ENCODE measurements at regions not wholly inside any gene's neighbourhood (a gene's known extent, or its start where the extent isn't known, plus 50 kb on each side); places are given as distances from the start of the nearest gene placed in this dataset.

DNA sequence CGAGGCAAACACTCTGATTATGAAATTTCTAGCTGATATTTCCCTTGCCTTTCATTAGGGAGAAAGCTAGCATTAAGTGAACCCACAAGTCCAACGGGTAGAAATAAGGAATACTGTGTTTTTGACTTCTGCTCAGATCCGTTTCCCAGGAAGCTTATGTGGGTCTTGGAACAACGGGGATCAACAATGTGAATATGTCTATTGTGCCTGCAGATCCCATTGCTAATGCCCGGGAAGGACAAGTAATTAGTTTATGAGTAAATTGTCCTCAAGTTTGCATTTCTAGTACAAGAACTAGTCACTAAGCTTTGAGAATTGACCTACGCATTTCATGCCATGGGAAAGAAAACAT lies 236.4 kb downstream of the UACA start:
- Histone ChIP-seq H3K36me3 (ENCODE audit: control insufficient read depth, low read length) (no peaks in the 10 kb centered on the region), H3K4me1 (ENCODE audit: control insufficient read depth, low read length) (peaks cover 9% of the 10 kb centered on the region), H3K4me2 (ENCODE audit: low read length) (no peak overlapping the region), H3K9me2 (replicated peaks; ENCODE audit: control insufficient read depth, low read length) (no peaks in the 10 kb centered on the region), H3F3A (ENCODE audit: control insufficient read depth, insufficient read depth) (no peaks in the 10 kb centered on the region), H3K27ac (ENCODE audit: low read depth, low read length) (no peak overlapping the region), H3K4me3 (ENCODE audit: low read length) (no peak overlapping the region), H3K27me3 (ENCODE audit: control insufficient read depth, low read length) (peaks cover 20% of the 10 kb centered on the region), H3K9me3 (ENCODE audit: control insufficient read depth, insufficient read depth, low read length) (no peaks in the 10 kb centered on the region), H4K20me1 (ENCODE audit: control insufficient read depth, insufficient read depth, low read depth, low read length) (no peaks in the 10 kb centered on the region), H3K79me2 (ENCODE audit: control insufficient read depth, low read length) (no peaks in the 10 kb centered on the region)
- TF ChIP-seq, protein P1, sequence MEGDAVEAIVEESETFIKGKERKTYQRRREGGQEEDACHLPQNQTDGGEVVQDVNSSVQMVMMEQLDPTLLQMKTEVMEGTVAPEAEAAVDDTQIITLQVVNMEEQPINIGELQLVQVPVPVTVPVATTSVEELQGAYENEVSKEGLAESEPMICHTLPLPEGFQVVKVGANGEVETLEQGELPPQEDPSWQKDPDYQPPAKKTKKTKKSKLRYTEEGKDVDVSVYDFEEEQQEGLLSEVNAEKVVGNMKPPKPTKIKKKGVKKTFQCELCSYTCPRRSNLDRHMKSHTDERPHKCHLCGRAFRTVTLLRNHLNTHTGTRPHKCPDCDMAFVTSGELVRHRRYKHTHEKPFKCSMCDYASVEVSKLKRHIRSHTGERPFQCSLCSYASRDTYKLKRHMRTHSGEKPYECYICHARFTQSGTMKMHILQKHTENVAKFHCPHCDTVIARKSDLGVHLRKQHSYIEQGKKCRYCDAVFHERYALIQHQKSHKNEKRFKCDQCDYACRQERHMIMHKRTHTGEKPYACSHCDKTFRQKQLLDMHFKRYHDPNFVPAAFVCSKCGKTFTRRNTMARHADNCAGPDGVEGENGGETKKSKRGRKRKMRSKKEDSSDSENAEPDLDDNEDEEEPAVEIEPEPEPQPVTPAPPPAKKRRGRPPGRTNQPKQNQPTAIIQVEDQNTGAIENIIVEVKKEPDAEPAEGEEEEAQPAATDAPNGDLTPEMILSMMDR (IDR thresholded peaks at IDR 0.05; ENCODE audit: low read depth, low read length, poor library complexity, severe bottlenecking): no peak
- TF ChIP-seq EZH2phosphoT487 (IDR thresholded peaks at IDR 0.05; ENCODE audit: borderline replicate concordance, low read length): no peak

DNA sequence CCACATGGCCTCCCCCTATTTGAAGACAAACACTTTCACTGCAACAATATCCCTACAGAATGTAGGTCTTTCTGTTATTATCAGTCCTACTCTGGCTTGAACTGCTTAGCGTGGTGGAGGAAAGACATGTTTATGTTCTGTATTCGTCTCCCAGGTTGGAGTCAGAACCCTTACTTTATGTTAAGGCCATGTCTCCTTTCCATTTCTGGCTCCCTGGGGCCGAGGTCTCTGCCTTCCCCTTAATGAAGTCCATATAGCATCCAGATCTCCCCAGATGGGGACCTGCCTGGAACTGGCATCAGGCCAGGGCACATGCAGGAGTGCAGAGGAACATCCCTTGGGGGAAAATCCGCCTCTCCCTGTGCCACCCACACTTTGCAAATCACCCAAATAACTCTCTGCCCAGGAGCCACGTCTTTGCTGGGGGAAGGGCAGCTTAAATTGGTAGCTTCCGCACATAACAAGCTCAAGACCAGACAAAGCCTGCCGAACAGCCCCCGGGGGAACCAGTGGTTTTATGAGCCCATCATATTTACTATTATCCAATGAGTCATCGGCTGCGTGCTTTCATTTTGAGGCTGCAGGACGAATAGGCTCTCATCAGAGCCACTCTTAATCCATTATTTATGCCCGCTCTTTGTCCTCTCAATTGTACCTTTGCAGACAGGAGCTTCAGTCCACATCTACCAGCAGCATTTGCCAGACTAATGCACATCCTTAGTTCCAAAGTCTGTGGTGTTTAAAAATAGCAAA lies 237.0 kb downstream of the UACA start:
- H3K4me3 ChIP-seq (ENCODE audit: low read length): no peak overlapping the region
- H3K9me3 ChIP-seq (ENCODE audit: control insufficient read depth, insufficient read depth, low read length): no peaks in the 10 kb centered on the region
- H3K9me2 ChIP-seq (replicated peaks; ENCODE audit: control insufficient read depth, low read length): no peaks in the 10 kb centered on the region
- H3K79me2 ChIP-seq (ENCODE audit: control insufficient read depth, low read length): no peaks in the 10 kb centered on the region
- no peaks in the 10 kb centered on the region for H3K36me3 ChIP-seq (ENCODE audit: control insufficient read depth, low read length)
- no peak overlapping the region for H3K27ac ChIP-seq (ENCODE audit: low read depth, low read length)
- TF ChIP-seq, protein P1 (IDR thresholded peaks at IDR 0.05; ENCODE audit: low read depth, low read length, poor library complexity, severe bottlenecking): no peak
- TF ChIP-seq EZH2phosphoT487 (IDR thresholded peaks at IDR 0.05; ENCODE audit: borderline replicate concordance, low read length): no peak
- no peaks in the 10 kb centered on the region for H3F3A ChIP-seq (ENCODE audit: control insufficient read depth, insufficient read depth)
- H3K4me2 ChIP-seq (ENCODE audit: low read length): no peak overlapping the region
- peaks cover 18% of the 10 kb centered on the region for H3K27me3 ChIP-seq (ENCODE audit: control insufficient read depth, low read length)
- peaks cover 9% of the 10 kb centered on the region for H3K4me1 ChIP-seq (ENCODE audit: control insufficient read depth, low read length)
- H4K20me1 ChIP-seq (ENCODE audit: control insufficient read depth, insufficient read depth, low read depth, low read length): no peaks in the 10 kb centered on the region

DNA sequence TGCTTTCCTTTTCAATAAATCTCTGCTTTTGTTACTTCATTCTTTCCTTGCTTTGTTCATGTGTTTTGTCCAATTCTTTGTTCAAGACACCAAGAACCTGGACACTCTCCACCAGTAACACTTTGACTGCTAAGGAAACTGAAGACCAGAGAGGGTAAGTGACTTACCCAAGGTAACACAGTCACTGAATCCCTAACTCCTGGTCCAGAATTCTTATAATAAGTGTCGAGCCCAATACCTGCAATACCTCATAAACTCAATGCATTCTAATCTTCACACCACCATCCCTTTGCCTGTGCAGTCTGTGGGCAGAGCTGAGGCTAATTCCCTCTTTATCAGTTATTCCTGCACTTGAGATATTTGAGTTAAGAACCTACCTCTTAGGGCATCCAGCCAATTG lies 237.8 kb downstream of the UACA start:
- H3K9me2 ChIP-seq (replicated peaks; ENCODE audit: control insufficient read depth, low read length): no peaks in the 10 kb centered on the region
- H3K36me3 ChIP-seq (ENCODE audit: control insufficient read depth, low read length): no peaks in the 10 kb centered on the region
- no peaks in the 10 kb centered on the region for H3F3A ChIP-seq (ENCODE audit: control insufficient read depth, insufficient read depth)
- TF ChIP-seq, protein P1 (IDR thresholded peaks at IDR 0.05; ENCODE audit: low read depth, low read length, poor library complexity, severe bottlenecking): no peak
- TF ChIP-seq EZH2phosphoT487 (IDR thresholded peaks at IDR 0.05; ENCODE audit: borderline replicate concordance, low read length): no peak
- no peak overlapping the region for H3K4me3 ChIP-seq (ENCODE audit: low read length)
- peaks cover 25% of the 10 kb centered on the region for H3K27me3 ChIP-seq (ENCODE audit: control insufficient read depth, low read length)
- H3K4me2 ChIP-seq (ENCODE audit: low read length): no peak overlapping the region
- H3K4me1 ChIP-seq (ENCODE audit: control insufficient read depth, low read length): peaks cover 9% of the 10 kb centered on the region
- H4K20me1 ChIP-seq (ENCODE audit: control insufficient read depth, insufficient read depth, low read depth, low read length): no peaks in the 10 kb centered on the region
- no peaks in the 10 kb centered on the region for H3K9me3 ChIP-seq (ENCODE audit: control insufficient read depth, insufficient read depth, low read length)
- H3K79me2 ChIP-seq (ENCODE audit: control insufficient read depth, low read length): no peaks in the 10 kb centered on the region
- no peak overlapping the region for H3K27ac ChIP-seq (ENCODE audit: low read depth, low read length)
